ENCODE measurements at regions not wholly inside any gene's neighbourhood (a gene's known extent, or its start where the extent isn't known, plus 50 kb on each side); places are given as distances from the start of the nearest gene placed in this dataset.

- H3K4me1 Mint-ChIP-seq (ENCODE audit: low read depth), result no peaks in the 10 kb centered on the region
- no peaks in the 10 kb centered on the region for H3K9me3 Mint-ChIP-seq
- H3K27me3 Mint-ChIP-seq (ENCODE audit: low read depth), result no peaks in the 10 kb centered on the region
- H3K27ac Mint-ChIP-seq, result no peak overlapping the region
- no peaks in the 10 kb centered on the region for H3K36me3 Mint-ChIP-seq (ENCODE audit: low read depth)
- H3K4me3 Mint-ChIP-seq (ENCODE audit: low read depth), result no peak overlapping the region
- intact Hi-C loops (cut with micrococcal nuclease), result no loop called here
- no peak for DNase-seq (ENCODE audit: low spot score)
Measured at GRCh38 chr13:70945506-70945905, 837.3 kb upstream of the KLHL1 start.

DNA sequence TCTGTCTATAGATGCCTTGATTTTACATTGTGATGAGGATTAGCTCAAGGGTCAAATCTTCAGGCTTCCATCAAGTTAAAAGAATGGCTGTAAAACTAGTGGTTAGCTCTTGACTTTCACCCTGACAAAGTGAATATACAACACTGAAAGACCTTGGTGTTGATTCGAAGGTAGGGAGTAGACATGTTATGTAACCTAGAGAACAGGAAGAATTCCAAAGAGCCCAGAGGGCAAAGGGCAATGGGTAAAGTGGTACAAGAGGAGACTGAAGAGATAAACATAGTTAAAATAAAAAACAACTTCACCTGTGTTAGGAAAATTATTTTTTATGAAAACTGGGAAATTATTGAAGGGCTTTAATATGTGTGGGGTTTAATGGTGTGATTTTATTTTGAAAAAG, 833.2 kb upstream of the KLHL1 start:
- DNase-seq (ENCODE audit: low spot score), result no peak
- no peaks in the 10 kb centered on the region for H3K4me1 Mint-ChIP-seq (ENCODE audit: low read depth)
- peaks cover 4% of the 10 kb centered on the region for H3K9me3 Mint-ChIP-seq
- intact Hi-C loops (cut with micrococcal nuclease), result no loop called here
- no peak overlapping the region for H3K4me3 Mint-ChIP-seq (ENCODE audit: low read depth)
- H3K36me3 Mint-ChIP-seq (ENCODE audit: low read depth), result no peaks in the 10 kb centered on the region
- H3K27me3 Mint-ChIP-seq (ENCODE audit: low read depth), result no peaks in the 10 kb centered on the region
- H3K27ac Mint-ChIP-seq, result no peak overlapping the region

DNA sequence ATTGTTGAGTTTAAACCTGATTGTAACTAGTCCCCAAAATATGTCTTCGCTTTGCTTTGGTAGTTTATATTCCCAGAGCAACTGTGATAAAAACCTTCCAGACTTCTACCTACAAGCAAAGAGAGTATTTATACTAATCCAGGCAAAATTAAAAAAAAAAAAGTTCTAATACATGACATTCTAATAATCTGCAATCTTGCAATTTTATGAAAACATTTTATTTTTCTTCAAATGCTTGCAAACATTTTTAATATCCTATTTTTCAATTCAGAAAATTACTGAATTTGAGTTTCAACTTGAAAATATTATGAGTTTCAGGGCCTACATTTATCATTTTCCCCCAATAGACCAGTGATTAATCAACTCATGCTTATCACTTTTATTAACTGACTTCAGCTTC, 830.2 kb upstream of the KLHL1 start:
- H3K4me1 Mint-ChIP-seq (ENCODE audit: low read depth), result no peaks in the 10 kb centered on the region
- no peak overlapping the region for H3K4me3 Mint-ChIP-seq (ENCODE audit: low read depth)
- H3K27me3 Mint-ChIP-seq (ENCODE audit: low read depth), result no peaks in the 10 kb centered on the region
- H3K36me3 Mint-ChIP-seq (ENCODE audit: low read depth), result no peaks in the 10 kb centered on the region
- intact Hi-C loops (cut with micrococcal nuclease), result no loop called here
- no peak overlapping the region for H3K27ac Mint-ChIP-seq
- H3K9me3 Mint-ChIP-seq, result peaks cover 4% of the 10 kb centered on the region
- no peak for DNase-seq (ENCODE audit: low spot score)

GRCh38 chr13:70932511-70932910, 824.3 kb upstream of the KLHL1 start:
- no peaks in the 10 kb centered on the region for H3K27me3 Mint-ChIP-seq (ENCODE audit: low read depth)
- no peaks in the 10 kb centered on the region for H3K36me3 Mint-ChIP-seq (ENCODE audit: low read depth)
- intact Hi-C loops (cut with micrococcal nuclease), result no loop called here
- peaks cover 3% of the 10 kb centered on the region for H3K9me3 Mint-ChIP-seq
- H3K4me3 Mint-ChIP-seq (ENCODE audit: low read depth), result no peak overlapping the region
- no peak overlapping the region for H3K27ac Mint-ChIP-seq
- no peaks in the 10 kb centered on the region for H3K4me1 Mint-ChIP-seq (ENCODE audit: low read depth)
- DNase-seq (ENCODE audit: low spot score), result no peak

- Mint-ChIP-seq H3K27ac (no peak overlapping the region), H3K9me3 (no peaks in the 10 kb centered on the region), H3K4me3 (ENCODE audit: low read depth) (no peak overlapping the region), H3K4me1 (ENCODE audit: low read depth) (no peaks in the 10 kb centered on the region), H3K36me3 (ENCODE audit: low read depth) (no peaks in the 10 kb centered on the region), H3K27me3 (ENCODE audit: low read depth) (no peaks in the 10 kb centered on the region)
- no peak for DNase-seq (ENCODE audit: low spot score)
- intact Hi-C loops (cut with micrococcal nuclease), result no loop called here
Measured at GRCh38 chr13:70923863-70924752, 815.9 kb upstream of the KLHL1 start.

- H3K27ac Mint-ChIP-seq, result no peak overlapping the region
- no peaks in the 10 kb centered on the region for H3K4me1 Mint-ChIP-seq (ENCODE audit: low read depth)
- no peak overlapping the region for H3K4me3 Mint-ChIP-seq (ENCODE audit: low read depth)
- H3K27me3 Mint-ChIP-seq (ENCODE audit: low read depth), result no peaks in the 10 kb centered on the region
- intact Hi-C loops (cut with micrococcal nuclease), result no loop called here
- H3K9me3 Mint-ChIP-seq, result no peaks in the 10 kb centered on the region
- H3K36me3 Mint-ChIP-seq (ENCODE audit: low read depth), result no peaks in the 10 kb centered on the region
- DNase-seq (ENCODE audit: low spot score), result no peak
Measured at GRCh38 chr13:70911286-70911685, 803.0 kb upstream of the KLHL1 start.

DNA sequence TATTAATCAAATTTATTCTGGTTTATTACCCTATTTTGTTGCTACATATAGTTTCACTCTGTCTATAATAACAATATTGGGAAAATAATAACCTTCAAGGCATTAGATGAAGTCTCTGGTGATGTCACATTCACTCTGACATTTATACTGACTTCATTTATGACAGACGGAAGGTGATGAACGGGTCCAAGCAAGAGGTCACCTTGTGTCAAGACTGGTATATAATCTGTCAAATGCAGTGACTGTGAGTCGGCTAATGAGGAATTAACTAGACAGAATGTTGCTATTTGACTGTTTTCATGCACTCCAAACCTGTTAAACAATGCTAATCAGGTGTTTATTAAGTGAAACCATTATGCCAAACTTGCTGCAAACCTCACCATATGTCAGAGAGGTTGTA, 800.5 kb upstream of the KLHL1 start:
- Mint-ChIP-seq H3K27me3 (ENCODE audit: low read depth) (no peaks in the 10 kb centered on the region), H3K9me3 (no peaks in the 10 kb centered on the region), H3K4me1 (ENCODE audit: low read depth) (no peaks in the 10 kb centered on the region), H3K27ac (no peak overlapping the region), H3K36me3 (ENCODE audit: low read depth) (no peaks in the 10 kb centered on the region), H3K4me3 (ENCODE audit: low read depth) (no peak overlapping the region)
- DNase-seq (ENCODE audit: low spot score), result no peak
- intact Hi-C loops (cut with micrococcal nuclease), result no loop called here

GRCh38 chr13:70905035-70905434, 796.8 kb upstream of the KLHL1 start:
- no peaks in the 10 kb centered on the region for H3K36me3 Mint-ChIP-seq (ENCODE audit: low read depth)
- DNase-seq (ENCODE audit: low spot score), result no peak
- no peaks in the 10 kb centered on the region for H3K9me3 Mint-ChIP-seq
- H3K27ac Mint-ChIP-seq, result no peak overlapping the region
- no peaks in the 10 kb centered on the region for H3K27me3 Mint-ChIP-seq (ENCODE audit: low read depth)
- intact Hi-C loops (cut with micrococcal nuclease), result no loop called here
- H3K4me1 Mint-ChIP-seq (ENCODE audit: low read depth), result no peaks in the 10 kb centered on the region
- H3K4me3 Mint-ChIP-seq (ENCODE audit: low read depth), result no peak overlapping the region

DNA sequence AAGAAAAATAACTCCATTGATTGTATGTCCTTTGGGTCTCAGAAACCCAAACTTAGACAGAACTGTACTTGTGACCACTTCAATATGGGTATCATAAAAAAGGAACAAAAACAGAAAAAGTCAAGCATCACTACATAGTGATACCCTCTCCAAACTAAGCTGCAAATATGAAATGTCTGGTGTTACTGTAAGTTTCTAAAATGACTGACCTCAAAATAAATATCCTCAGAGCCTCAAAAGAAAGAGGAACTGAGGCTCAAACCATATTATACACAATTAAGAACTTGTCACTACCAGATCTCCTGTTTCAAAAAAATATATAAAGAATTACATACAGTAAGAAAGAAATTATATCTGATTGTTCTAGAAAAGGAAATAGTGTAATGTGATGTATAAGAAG, 787.9 kb upstream of the KLHL1 start:
- Mint-ChIP-seq H3K4me1 (ENCODE audit: low read depth) (no peaks in the 10 kb centered on the region), H3K27ac (no peak overlapping the region), H3K36me3 (ENCODE audit: low read depth) (no peaks in the 10 kb centered on the region), H3K9me3 (no peaks in the 10 kb centered on the region), H3K4me3 (ENCODE audit: low read depth) (no peak overlapping the region), H3K27me3 (ENCODE audit: low read depth) (no peaks in the 10 kb centered on the region)
- no peak for DNase-seq (ENCODE audit: low spot score)
- intact Hi-C loops (cut with micrococcal nuclease), result no loop called here

GRCh38 chr13:70895599-70895998, 787.3 kb upstream of the KLHL1 start:
- Mint-ChIP-seq H3K27ac (no peak overlapping the region), H3K9me3 (no peaks in the 10 kb centered on the region), H3K27me3 (ENCODE audit: low read depth) (no peaks in the 10 kb centered on the region), H3K4me3 (ENCODE audit: low read depth) (no peak overlapping the region), H3K4me1 (ENCODE audit: low read depth) (no peaks in the 10 kb centered on the region), H3K36me3 (ENCODE audit: low read depth) (no peaks in the 10 kb centered on the region)
- no peak for DNase-seq (ENCODE audit: low spot score)
- intact Hi-C loops (cut with micrococcal nuclease), result no loop called here

DNA sequence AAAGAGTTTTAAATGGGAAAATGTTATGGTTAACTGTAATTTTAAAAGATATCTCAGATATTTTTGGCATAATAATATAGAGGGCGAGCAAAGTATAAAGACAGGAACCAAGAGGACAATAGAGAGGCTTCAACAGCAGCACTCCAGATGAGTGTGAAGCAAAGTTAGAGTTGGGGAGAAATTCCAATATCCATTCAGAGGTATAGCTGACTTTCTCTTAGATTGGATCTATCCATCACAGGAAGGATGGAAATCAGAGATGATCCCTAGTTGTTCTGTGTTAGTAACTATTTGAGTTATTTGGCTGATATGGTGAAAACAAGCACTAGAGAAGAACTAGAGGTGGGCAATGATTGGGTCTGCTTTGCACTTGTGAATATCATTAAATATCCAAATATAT, 786.0 kb upstream of the KLHL1 start:
- H3K4me3 Mint-ChIP-seq (ENCODE audit: low read depth), result no peak overlapping the region
- no peak for DNase-seq (ENCODE audit: low spot score)
- H3K4me1 Mint-ChIP-seq (ENCODE audit: low read depth), result no peaks in the 10 kb centered on the region

GRCh38 chr13:70893832-70894231, 785.6 kb upstream of the KLHL1 start:
- Mint-ChIP-seq H3K9me3 (peaks cover 7% of the 10 kb centered on the region), H3K36me3 (ENCODE audit: low read depth) (no peaks in the 10 kb centered on the region), H3K4me1 (ENCODE audit: low read depth) (no peaks in the 10 kb centered on the region), H3K4me3 (ENCODE audit: low read depth) (no peak overlapping the region), H3K27me3 (ENCODE audit: low read depth) (no peaks in the 10 kb centered on the region), H3K27ac (no peak overlapping the region)
- no peak for DNase-seq (ENCODE audit: low spot score)
- intact Hi-C loops (cut with micrococcal nuclease), result no loop called here

More for the DNA sequence above, 786.0 kb upstream of the KLHL1 start:
- peaks cover 3% of the 10 kb centered on the region for H3K9me3 Mint-ChIP-seq
- H3K36me3 Mint-ChIP-seq (ENCODE audit: low read depth), result no peaks in the 10 kb centered on the region
- H3K27me3 Mint-ChIP-seq (ENCODE audit: low read depth), result no peaks in the 10 kb centered on the region
- intact Hi-C loops (cut with micrococcal nuclease), result no loop called here
- H3K27ac Mint-ChIP-seq, result no peak overlapping the region

GRCh38 chr13:70890289-70890688, 782.0 kb upstream of the KLHL1 start:
- intact Hi-C loops (cut with micrococcal nuclease), result no loop called here
- H3K4me1 Mint-ChIP-seq (ENCODE audit: low read depth), result no peaks in the 10 kb centered on the region
- no peak for DNase-seq (ENCODE audit: low spot score)
- no peak overlapping the region for H3K27ac Mint-ChIP-seq
- no peaks in the 10 kb centered on the region for H3K27me3 Mint-ChIP-seq (ENCODE audit: low read depth)
- H3K4me3 Mint-ChIP-seq (ENCODE audit: low read depth), result no peak overlapping the region
- peaks cover 11% of the 10 kb centered on the region for H3K9me3 Mint-ChIP-seq
- H3K36me3 Mint-ChIP-seq (ENCODE audit: low read depth), result no peaks in the 10 kb centered on the region

DNA sequence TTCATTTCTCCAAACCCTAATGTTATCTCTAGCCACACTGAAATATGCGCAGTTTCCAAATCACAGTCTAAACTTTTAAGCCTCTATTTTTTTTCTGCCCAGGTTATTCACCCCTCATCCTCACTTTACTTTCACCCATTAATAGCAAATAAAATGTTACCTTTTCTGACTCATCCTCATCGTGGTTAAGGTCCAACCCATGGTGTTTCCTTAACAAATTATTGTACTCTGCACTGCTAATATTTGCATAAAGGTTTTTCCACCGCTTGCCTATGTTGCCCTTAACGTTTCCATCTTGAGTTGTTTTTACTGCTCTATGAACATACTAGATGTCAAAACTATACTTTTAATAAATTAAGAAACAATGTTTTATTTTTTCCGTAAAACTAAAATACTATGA, 780.9 kb upstream of the KLHL1 start:
- H3K36me3 Mint-ChIP-seq (ENCODE audit: low read depth), result no peaks in the 10 kb centered on the region
- no peaks in the 10 kb centered on the region for H3K4me1 Mint-ChIP-seq (ENCODE audit: low read depth)
- peaks cover 11% of the 10 kb centered on the region for H3K9me3 Mint-ChIP-seq
- H3K27me3 Mint-ChIP-seq (ENCODE audit: low read depth), result no peaks in the 10 kb centered on the region
- intact Hi-C loops (cut with micrococcal nuclease), result no loop called here
- no peak overlapping the region for H3K4me3 Mint-ChIP-seq (ENCODE audit: low read depth)
- H3K27ac Mint-ChIP-seq, result no peak overlapping the region
- no peak for DNase-seq (ENCODE audit: low spot score)

All from activated T-helper 2 cell treated with anti-CD3 and anti-CD28 coated beads, Interferon-gamma antibody, Interleukin-2, Interleukin-4, amounts not matched to agents 10 μg/mL and 5 μg/mL and 100 μg/mL, durations not matched to agents 14 hours and 24 hours and 36 hours (primary cell).